Mesenchymal stem cell (in vitro differentiated cells and primary cell): ENCODE measurements at regions not wholly inside any gene's neighbourhood (a gene's known extent, or its start where the extent isn't known, plus 50 kb on each side); places are given as distances from the start of the nearest gene placed in this dataset.

Experiments
- DNase-seq: peaks from one replicate; pipeline ENCODE4 v3.0.0-alpha.2; 2013
- H2AFZ ChIP-seq: one replicate; pipeline ENCODE4 v1.6.1; 2013; ENCODE audit warnings: low read depth, mild to moderate bottlenecking, control low read depth, inconsistent platforms, low read length, moderate library complexity
- H2AK5ac ChIP-seq: 2 replicates; pipeline ENCODE4 v1.6.1; 2013; ENCODE audit warnings: low read length, moderate library complexity, mild to moderate bottlenecking, inconsistent platforms; ENCODE audit not compliant: severe bottlenecking
- H2BK120ac ChIP-seq: one replicate; pipeline ENCODE4 v1.6.1; 2013; ENCODE audit warnings: low read depth, mild to moderate bottlenecking, inconsistent platforms, low read length, moderate library complexity
- H2BK12ac ChIP-seq, 2 experiments: one replicate each; pipeline ENCODE4 v1.6.1; 2013; ENCODE audit warnings: inconsistent platforms in 2 of 2, low read length in 2 of 2, mild to moderate bottlenecking in 2 of 2, moderate library complexity in 2 of 2, control low read depth in 1 of 2
- H2BK15ac ChIP-seq: one replicate; pipeline ENCODE4 v1.6.1; 2013; ENCODE audit warnings: mild to moderate bottlenecking, low read depth, inconsistent platforms; ENCODE audit not compliant: poor library complexity, severe bottlenecking
- H2BK5ac ChIP-seq: 2 replicates; pipeline ENCODE4 v1.6.1; 2013; ENCODE audit warnings: low read depth, mild to moderate bottlenecking, low read length, control low read depth, inconsistent platforms; ENCODE audit not compliant: poor library complexity, severe bottlenecking
- H3K14ac ChIP-seq, 2 experiments: one replicate each; pipeline ENCODE4 v1.6.1; 2013; ENCODE audit warnings: inconsistent platforms in 2 of 2, low read length in 2 of 2, control low read depth in 1 of 2, mild to moderate bottlenecking in 1 of 2, moderate library complexity in 1 of 2
- H3K18ac ChIP-seq, 2 experiments: one replicate each; pipeline ENCODE4 v1.6.1; 2013; ENCODE audit warnings: inconsistent platforms in 2 of 2, low read length in 2 of 2, control low read depth in 1 of 2, low read depth in 1 of 2, mild to moderate bottlenecking in 1 of 2
- H3K23ac ChIP-seq, 2 experiments: one replicate each; pipeline ENCODE4 v1.6.1; 2013; ENCODE audit warnings: inconsistent platforms in 2 of 2, low read length in 2 of 2, mild to moderate bottlenecking in 2 of 2, moderate library complexity in 2 of 2, control low read depth in 1 of 2
- H3K27ac ChIP-seq: 2 replicates; pipeline ENCODE4 v1.5.1; 2013; ENCODE audit warnings: mild to moderate bottlenecking, moderate library complexity, low read length, control low read depth, inconsistent platforms; ENCODE audit not compliant: poor library complexity, severe bottlenecking
- H3K27me3 ChIP-seq, 2 experiments: 2 replicates each; pipeline versions ENCODE4 v1.6.1 to v1.7.0; 2013; ENCODE audit warnings: low read length in 2 of 2, mild to moderate bottlenecking in 2 of 2, moderate library complexity in 2 of 2, control low read depth in 1 of 2, inconsistent platforms in 1 of 2; ENCODE audit not compliant: control insufficient read depth in 1 of 2, insufficient read depth in 1 of 2
- H3K36me3 ChIP-seq, 2 experiments: 2 replicates each; pipeline versions ENCODE4 v1.6.1 to v1.7.0; 2013; ENCODE audit warnings: low read length in 2 of 2, control low read depth in 1 of 2, inconsistent platforms in 1 of 2, low read depth in 1 of 2, mild to moderate bottlenecking in 1 of 2; ENCODE audit not compliant: insufficient read depth in 2 of 2, control insufficient read depth in 1 of 2
- H3K4ac ChIP-seq, 2 experiments: one replicate each; pipeline ENCODE4 v1.6.1; 2013; ENCODE audit warnings: inconsistent platforms in 2 of 2, low read length in 2 of 2, mild to moderate bottlenecking in 2 of 2, moderate library complexity in 2 of 2, control low read depth in 1 of 2, low read depth in 1 of 2
- H3K4me1 ChIP-seq: 2 replicates; pipeline ENCODE4 v1.6.1; 2013; ENCODE audit warnings: low read depth, low read length, control low read depth; ENCODE audit not compliant: control insufficient read depth, insufficient read depth
- H3K4me2 ChIP-seq: 2 replicates; pipeline ENCODE4 v1.6.1; 2013; ENCODE audit warnings: low read length, mild to moderate bottlenecking, inconsistent platforms; ENCODE audit not compliant: poor library complexity, severe bottlenecking
- H3K4me3 ChIP-seq, 2 experiments: 2 replicates each; pipeline versions ENCODE4 v1.5.1 to v1.7.0; 2013; ENCODE audit warnings: low read length in 2 of 2, mild to moderate bottlenecking in 2 of 2, control low read depth in 1 of 2, low read depth in 1 of 2; ENCODE audit not compliant: insufficient read depth in 1 of 2
- H3K79me1 ChIP-seq: replicated peaks from 2 replicates; pipeline ENCODE4 v1.6.1; 2013; ENCODE audit warnings: mild to moderate bottlenecking, control low read depth, low read length, inconsistent platforms; ENCODE audit not compliant: poor library complexity, severe bottlenecking
- H3K9ac ChIP-seq: 2 replicates; pipeline ENCODE4 v1.7.0; 2013; ENCODE audit warnings: mild to moderate bottlenecking, low read length, moderate library complexity
- H3K9me3 ChIP-seq: 2 replicates; pipeline ENCODE4 v1.7.0; 2013; ENCODE audit warnings: mild to moderate bottlenecking, low read length; ENCODE audit not compliant: control insufficient read depth
- H4K8ac ChIP-seq: one replicate; pipeline ENCODE4 v1.6.1; 2013; ENCODE audit warnings: inconsistent platforms, mild to moderate bottlenecking, low read length, moderate library complexity
- H4K91ac ChIP-seq: one replicate; pipeline ENCODE4 v1.6.1; 2013; ENCODE audit warnings: mild to moderate bottlenecking, low read length, inconsistent platforms
- WGBS: methylation state at CpG from one replicate; pipeline ENCODE4 v1.1.7; 2013; ENCODE audit warnings: mixed read lengths; 5-methylcytosine and 5-hydroxymethylcytosine counted together

DNA sequence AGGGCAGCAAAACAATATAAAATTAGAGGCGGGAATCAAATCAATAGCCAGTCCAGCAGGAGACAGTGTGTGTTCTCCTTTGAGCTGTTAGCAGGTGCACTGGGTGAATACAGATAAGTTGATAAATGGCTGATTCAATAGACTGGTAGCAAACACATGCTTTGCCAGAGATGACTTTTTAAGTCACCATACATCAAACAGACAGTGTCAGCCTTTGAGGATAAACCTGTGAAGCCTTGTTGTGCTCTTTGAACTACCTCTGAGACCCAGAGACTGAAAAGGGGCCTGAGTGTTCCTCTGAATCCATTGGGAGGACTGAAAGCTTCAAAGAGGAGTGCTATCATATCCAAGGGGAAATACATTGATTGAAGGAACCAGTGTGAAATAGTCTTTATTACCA, 301.9 kb downstream of the RASEF start:
- H3K18ac ChIP-seq = no peak overlapping the region
- no peak overlapping the region for H2BK5ac ChIP-seq
- H3K36me3 ChIP-seq = no peaks in the 10 kb centered on the region
- no peak overlapping the region for H2AK5ac ChIP-seq
- H4K8ac ChIP-seq = no peak overlapping the region
- 89% methylated on average over 1 of the region's 1 CpG for WGBS
- no peak for DNase-seq
- peaks cover 0 to 5% of the 10 kb centered on the region in 2 experiments for H3K27me3 ChIP-seq
- H2BK12ac ChIP-seq = no peak overlapping the region
- no peaks in the 10 kb centered on the region for H3K79me1 ChIP-seq
- no peak overlapping the region for H2BK15ac ChIP-seq
- H2BK120ac ChIP-seq = no peak overlapping the region
- H3K4me3 ChIP-seq = no peak overlapping the region
- no peak overlapping the region for H3K14ac ChIP-seq
- no peak overlapping the region for H2AFZ ChIP-seq
- H3K9ac ChIP-seq = no peak overlapping the region
- H3K23ac ChIP-seq = no peak overlapping the region
- H3K9me3 ChIP-seq = no peaks in the 10 kb centered on the region
- no peak overlapping the region for H4K91ac ChIP-seq
- no peaks in the 10 kb centered on the region for H3K4me1 ChIP-seq
- no peak overlapping the region for H3K4ac ChIP-seq
- no peak overlapping the region for H3K4me2 ChIP-seq
- no peak overlapping the region for H3K27ac ChIP-seq

DNA sequence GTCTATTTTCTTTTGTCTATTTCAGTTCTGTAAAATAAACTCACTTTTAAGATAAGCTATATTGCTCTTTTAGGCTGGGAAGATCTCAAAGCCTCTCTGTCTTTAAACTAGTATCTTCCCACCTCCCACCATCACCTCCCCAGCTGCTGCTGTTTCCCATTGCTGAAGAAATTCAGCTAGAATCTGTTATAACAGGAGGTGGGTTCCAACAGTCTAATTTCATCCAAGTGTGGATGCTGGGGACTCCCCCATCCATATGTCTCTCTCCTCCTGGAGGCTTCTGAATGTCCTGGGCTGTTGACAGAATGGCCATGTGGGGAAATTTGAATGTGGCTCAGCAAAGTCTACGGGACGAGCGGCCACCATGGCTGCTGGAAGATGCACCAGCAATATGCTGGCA, 301.0 kb downstream of the RASEF start:
- no peak overlapping the region for H3K27ac ChIP-seq
- WGBS = 100% methylated on average over 3 of the region's 3 CpGs
- no peak overlapping the region for H4K91ac ChIP-seq
- H3K23ac ChIP-seq = no peak overlapping the region
- peaks cover 3% of the 10 kb centered on the region for H3K9me3 ChIP-seq
- H3K4ac ChIP-seq = no peak overlapping the region
- no peak overlapping the region for H2BK5ac ChIP-seq
- H2AK5ac ChIP-seq = no peak overlapping the region
- no peak overlapping the region for H3K4me3 ChIP-seq
- no peaks in the 10 kb centered on the region for H3K4me1 ChIP-seq
- H3K18ac ChIP-seq = no peak overlapping the region
- H2BK15ac ChIP-seq = no peak overlapping the region
- no peak overlapping the region for H2AFZ ChIP-seq
- no peaks in the 10 kb centered on the region for H3K36me3 ChIP-seq
- H3K27me3 ChIP-seq = peaks cover 0 to 5% of the 10 kb centered on the region in 2 experiments
- H2BK12ac ChIP-seq = no peak overlapping the region
- H3K14ac ChIP-seq = peak overlapping the region in 1 of 2 experiments; percentile 13
- DNase-seq = no peak
- H3K79me1 ChIP-seq = no peaks in the 10 kb centered on the region
- H3K9ac ChIP-seq = no peak overlapping the region
- no peak overlapping the region for H4K8ac ChIP-seq
- no peak overlapping the region for H3K4me2 ChIP-seq
- H2BK120ac ChIP-seq = no peak overlapping the region

DNA sequence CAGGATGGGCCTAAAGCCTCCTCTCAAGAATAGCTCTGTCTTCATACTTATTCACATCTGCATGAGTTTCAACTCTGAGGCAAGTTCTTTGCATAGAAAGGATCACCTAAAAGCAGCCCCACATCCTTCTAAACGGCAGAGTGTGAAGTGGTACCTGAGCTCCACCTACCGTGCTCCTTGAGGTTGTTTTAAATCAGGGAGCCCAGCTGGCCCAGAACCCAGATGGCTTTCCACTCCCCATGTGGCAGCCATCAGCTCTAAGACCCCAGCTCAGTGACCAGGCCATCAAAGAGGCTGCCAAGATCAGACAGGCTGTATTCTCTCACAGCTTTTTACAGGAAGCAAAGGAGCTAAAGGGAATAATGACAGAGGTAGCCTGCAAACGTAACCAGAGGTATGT, 299.3 kb downstream of the RASEF start:
- DNase-seq = no peak
- no peak overlapping the region for H3K4me2 ChIP-seq
- 57% methylated on average over 3 of the region's 3 CpGs for WGBS
- no peaks in the 10 kb centered on the region for H3K79me1 ChIP-seq
- no peak overlapping the region for H3K23ac ChIP-seq
- no peak overlapping the region for H4K91ac ChIP-seq
- H2BK5ac ChIP-seq = no peak overlapping the region
- H2BK120ac ChIP-seq = no peak overlapping the region
- no peak overlapping the region for H4K8ac ChIP-seq
- no peak overlapping the region for H3K9ac ChIP-seq
- H3K18ac ChIP-seq = no peak overlapping the region
- H2AFZ ChIP-seq = no peak overlapping the region
- no peak overlapping the region for H3K14ac ChIP-seq
- H3K27me3 ChIP-seq = peaks cover 0 to 5% of the 10 kb centered on the region in 2 experiments
- no peak overlapping the region for H2BK15ac ChIP-seq
- H3K4me1 ChIP-seq = no peaks in the 10 kb centered on the region
- H2BK12ac ChIP-seq = no peak overlapping the region
- no peak overlapping the region for H3K4ac ChIP-seq
- H3K27ac ChIP-seq = no peak overlapping the region
- H3K36me3 ChIP-seq = no peaks in the 10 kb centered on the region
- H2AK5ac ChIP-seq = no peak overlapping the region
- H3K4me3 ChIP-seq = no peak overlapping the region
- H3K9me3 ChIP-seq = peaks cover 4% of the 10 kb centered on the region

DNA sequence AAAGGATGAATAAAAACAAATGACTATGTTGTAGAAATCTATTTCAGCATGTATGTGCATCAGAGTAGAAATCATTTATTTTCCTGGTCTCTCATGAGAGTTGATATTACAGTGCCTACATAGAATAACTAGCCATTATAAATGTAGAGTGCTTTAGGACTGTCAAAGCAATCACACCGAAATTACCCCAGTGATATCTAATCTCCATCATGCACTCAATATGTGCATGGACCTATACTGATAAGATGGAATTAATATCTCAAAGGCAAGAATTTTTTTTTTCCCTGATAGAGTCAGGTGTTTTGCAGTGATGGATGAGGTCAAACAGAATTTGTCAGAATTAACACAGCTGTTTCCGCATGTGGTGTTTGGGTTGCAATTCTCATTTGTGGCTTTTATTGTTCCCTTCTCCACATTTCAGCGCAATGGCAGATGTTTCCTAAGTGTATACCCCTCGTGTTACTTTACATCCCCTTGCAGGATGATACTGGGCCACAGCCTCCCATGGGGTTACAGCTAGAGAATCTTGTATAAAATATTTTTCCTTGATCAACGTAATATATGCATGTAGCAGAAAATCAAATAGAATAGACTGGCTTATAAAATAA, 298.8 kb downstream of the RASEF start:
- Histone ChIP-seq H4K8ac (no peak overlapping the region), H2AK5ac (no peak overlapping the region), H3K9me3 (peaks cover 4% of the 10 kb centered on the region), H3K79me1 (no peaks in the 10 kb centered on the region), H3K18ac (no peak overlapping the region), H2BK5ac (no peak overlapping the region), H3K4me3 (no peak overlapping the region), H3K27ac (no peak overlapping the region), H3K4me1 (no peaks in the 10 kb centered on the region), H3K4me2 (no peak overlapping the region), H2BK120ac (no peak overlapping the region), H2AFZ (no peak overlapping the region), H4K91ac (no peak overlapping the region), H3K4ac (no peak overlapping the region), H3K9ac (no peak overlapping the region), H2BK15ac (no peak overlapping the region), H3K27me3 (peaks cover 0 to 5% of the 10 kb centered on the region in 2 experiments), H2BK12ac (no peak overlapping the region), H3K36me3 (no peaks in the 10 kb centered on the region), H3K14ac (no peak overlapping the region), H3K23ac (no peak overlapping the region)
- 100% methylated on average over 1 of the region's 5 CpGs for WGBS
- no peak for DNase-seq
